ENCODE measurements at regions not wholly inside any gene's neighbourhood (a gene's known extent, or its start where the extent isn't known, plus 50 kb on each side); places are given as distances from the start of the nearest gene placed in this dataset.

GRCh38 chr6:145525038-145525437 is 210.3 kb downstream of the EPM2A start:
- CTCF ChIA-PET, result no interaction called here
- TF ChIP-seq, protein P1, sequence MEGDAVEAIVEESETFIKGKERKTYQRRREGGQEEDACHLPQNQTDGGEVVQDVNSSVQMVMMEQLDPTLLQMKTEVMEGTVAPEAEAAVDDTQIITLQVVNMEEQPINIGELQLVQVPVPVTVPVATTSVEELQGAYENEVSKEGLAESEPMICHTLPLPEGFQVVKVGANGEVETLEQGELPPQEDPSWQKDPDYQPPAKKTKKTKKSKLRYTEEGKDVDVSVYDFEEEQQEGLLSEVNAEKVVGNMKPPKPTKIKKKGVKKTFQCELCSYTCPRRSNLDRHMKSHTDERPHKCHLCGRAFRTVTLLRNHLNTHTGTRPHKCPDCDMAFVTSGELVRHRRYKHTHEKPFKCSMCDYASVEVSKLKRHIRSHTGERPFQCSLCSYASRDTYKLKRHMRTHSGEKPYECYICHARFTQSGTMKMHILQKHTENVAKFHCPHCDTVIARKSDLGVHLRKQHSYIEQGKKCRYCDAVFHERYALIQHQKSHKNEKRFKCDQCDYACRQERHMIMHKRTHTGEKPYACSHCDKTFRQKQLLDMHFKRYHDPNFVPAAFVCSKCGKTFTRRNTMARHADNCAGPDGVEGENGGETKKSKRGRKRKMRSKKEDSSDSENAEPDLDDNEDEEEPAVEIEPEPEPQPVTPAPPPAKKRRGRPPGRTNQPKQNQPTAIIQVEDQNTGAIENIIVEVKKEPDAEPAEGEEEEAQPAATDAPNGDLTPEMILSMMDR (IDR thresholded peaks at IDR 0.05; ENCODE audit: unreplicated experiment), result no peak
- Mint-ChIP-seq H3K4me1 (ENCODE audit: low read depth, unreplicated experiment) (no peaks in the 10 kb centered on the region), H3K36me3 (ENCODE audit: insufficient read depth, unreplicated experiment) (no peaks in the 10 kb centered on the region), H3K4me3 (ENCODE audit: low read depth, unreplicated experiment) (no peak overlapping the region), H3K27me3 (ENCODE audit: unreplicated experiment) (no peaks in the 10 kb centered on the region), H3K9me3 (ENCODE audit: low read depth, unreplicated experiment) (peaks cover 3% of the 10 kb centered on the region), H3K27ac (ENCODE audit: unreplicated experiment) (no peak overlapping the region)
- no peak for DNase-seq
- intact Hi-C loops (cut with micrococcal nuclease; ENCODE audit: unreplicated experiment), result no loop called here
- no TSS peak for BruUV-seq (replicated peaks)

GRCh38 chr6:145529582-145529981 is 205.7 kb downstream of the EPM2A start:
- Mint-ChIP-seq H3K4me3 (ENCODE audit: low read depth, unreplicated experiment) (no peak overlapping the region), H3K36me3 (ENCODE audit: insufficient read depth, unreplicated experiment) (no peaks in the 10 kb centered on the region)
- DNase-seq, result no peak

DNA sequence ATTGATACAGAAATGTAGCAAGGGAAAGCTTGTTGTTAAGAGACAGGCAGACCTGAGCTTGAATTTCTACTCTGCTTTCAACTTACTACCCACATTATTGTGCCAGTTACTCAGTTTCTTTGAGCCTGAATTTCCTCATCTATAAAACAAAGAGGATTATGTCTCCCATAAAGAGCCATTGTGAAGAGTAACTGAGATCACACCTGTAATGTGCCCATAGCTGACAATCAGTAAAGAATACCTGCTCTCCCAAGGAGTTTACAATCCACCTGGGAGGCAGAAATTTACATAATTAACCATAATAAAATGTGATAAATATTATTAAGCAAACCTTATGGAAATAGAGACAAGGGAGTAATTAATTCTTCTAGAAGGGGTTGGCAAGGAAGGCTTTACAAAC is 204.9 kb downstream of the EPM2A start:
- H3K4me3 Mint-ChIP-seq (ENCODE audit: low read depth, unreplicated experiment), result no peak overlapping the region
- BruUV-seq (replicated peaks), result no TSS peak
- peaks cover 3% of the 10 kb centered on the region for H3K9me3 Mint-ChIP-seq (ENCODE audit: low read depth, unreplicated experiment)
- CTCF ChIA-PET, result interaction anchor here (1.1 kb wide), 1 partner anchor 14 kb away, joined by 3 read pairs; no protein-coding TSS in a partner anchor
- DNase-seq, result no peak
- H3K36me3 Mint-ChIP-seq (ENCODE audit: insufficient read depth, unreplicated experiment), result no peaks in the 10 kb centered on the region
- intact Hi-C loops (cut with micrococcal nuclease; ENCODE audit: unreplicated experiment), result no loop called here
- H3K27me3 Mint-ChIP-seq (ENCODE audit: unreplicated experiment), result no peaks in the 10 kb centered on the region
- no peaks in the 10 kb centered on the region for H3K4me1 Mint-ChIP-seq (ENCODE audit: low read depth, unreplicated experiment)
- no peak overlapping the region for H3K27ac Mint-ChIP-seq (ENCODE audit: unreplicated experiment)
- TF ChIP-seq, protein P1 (IDR thresholded peaks at IDR 0.05; ENCODE audit: unreplicated experiment), result no peak

More at GRCh38 chr6:145529582-145529981, 205.7 kb downstream of the EPM2A start:
- Mint-ChIP-seq H3K4me1 (ENCODE audit: low read depth, unreplicated experiment) (no peaks in the 10 kb centered on the region), H3K27me3 (ENCODE audit: unreplicated experiment) (no peaks in the 10 kb centered on the region), H3K9me3 (ENCODE audit: low read depth, unreplicated experiment) (peaks cover 3% of the 10 kb centered on the region), H3K27ac (ENCODE audit: unreplicated experiment) (no peak overlapping the region)
- CTCF ChIA-PET, result no interaction called here
- intact Hi-C loops (cut with micrococcal nuclease; ENCODE audit: unreplicated experiment), result no loop called here
- TF ChIP-seq, protein P1 (IDR thresholded peaks at IDR 0.05; ENCODE audit: unreplicated experiment), result no peak
- no TSS peak for BruUV-seq (replicated peaks)

DNA sequence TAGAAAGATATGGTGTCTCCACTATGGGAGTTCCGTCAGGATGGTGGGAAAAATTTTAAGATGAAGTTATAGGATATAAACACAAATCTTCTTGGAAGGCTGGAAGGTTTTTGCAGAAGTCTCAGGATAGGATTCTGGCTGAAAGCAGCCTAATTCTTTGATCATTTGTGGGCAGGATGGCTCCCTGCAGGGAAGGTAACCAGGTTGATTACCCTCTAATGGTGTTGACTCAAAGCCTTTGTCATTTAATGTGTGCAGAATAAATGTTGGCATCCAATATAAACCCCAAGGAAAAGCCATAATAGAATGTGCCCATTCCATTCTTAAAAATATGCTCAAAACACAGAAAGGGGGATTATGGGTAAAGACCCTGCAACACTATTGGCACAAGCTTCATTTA is 204.3 kb downstream of the EPM2A start:
- CTCF ChIA-PET, result interaction anchor here (0.7 to 1.1 kb wide), 2 partner anchors 13 to 371 kb away, joined by 3 read pairs; no protein-coding TSS in a partner anchor
- Mint-ChIP-seq H3K36me3 (ENCODE audit: insufficient read depth, unreplicated experiment) (no peaks in the 10 kb centered on the region), H3K4me3 (ENCODE audit: low read depth, unreplicated experiment) (no peak overlapping the region), H3K4me1 (ENCODE audit: low read depth, unreplicated experiment) (no peaks in the 10 kb centered on the region), H3K27me3 (ENCODE audit: unreplicated experiment) (no peaks in the 10 kb centered on the region), H3K27ac (ENCODE audit: unreplicated experiment) (no peak overlapping the region), H3K9me3 (ENCODE audit: low read depth, unreplicated experiment) (peaks cover 3% of the 10 kb centered on the region)
- intact Hi-C loops (cut with micrococcal nuclease; ENCODE audit: unreplicated experiment), result no loop called here
- no TSS peak for BruUV-seq (replicated peaks)
- TF ChIP-seq, protein P1 (IDR thresholded peaks at IDR 0.05; ENCODE audit: unreplicated experiment), result no peak
- no peak for DNase-seq
